GM21447 (cell line): ENCODE measurements at regions not wholly inside any gene's neighbourhood (a gene's known extent, or its start where the extent isn't known, plus 50 kb on each side); places are given as distances from the start of the nearest gene placed in this dataset.

Experiments
- ATAC-seq: cut with Tn5 transposase; IDR thresholded peaks from one replicate; pipeline ENCODE4 v1.9.1; 2021; ENCODE audit not compliant: unreplicated experiment

GRCh38 chr13:90776051-90776748 lies 571.3 kb upstream of the MIR17HG start:
- ATAC-seq, result no peak

GRCh38 chr13:90783273-90783672 lies 564.2 kb upstream of the MIR17HG start:
- ATAC-seq, result no peak

- ATAC-seq, result no peak
Measured at GRCh38 chr13:90787007-90787406, 560.5 kb upstream of the MIR17HG start.

- no peak for ATAC-seq
Measured at GRCh38 chr13:90792335-90792734, 555.2 kb upstream of the MIR17HG start.

GRCh38 chr13:90793261-90793820 lies 554.1 kb upstream of the MIR17HG start:
- ATAC-seq, result no peak

GRCh38 chr13:90796474-90796873 lies 551.0 kb upstream of the MIR17HG start:
- no peak for ATAC-seq

GRCh38 chr13:90797335-90797734 lies 550.2 kb upstream of the MIR17HG start:
- ATAC-seq, result no peak

GRCh38 chr13:90798381-90798780 lies 549.1 kb upstream of the MIR17HG start:
- no peak for ATAC-seq

GRCh38 chr13:90800082-90800746 lies 547.3 kb upstream of the MIR17HG start:
- no peak for ATAC-seq

GRCh38 chr13:90801621-90802020 lies 545.9 kb upstream of the MIR17HG start:
- ATAC-seq, result no peak

- ATAC-seq, result no peak
Measured at GRCh38 chr13:90803210-90803609, 544.3 kb upstream of the MIR17HG start.

GRCh38 chr13:90806016-90806615 lies 541.4 kb upstream of the MIR17HG start:
- no peak for ATAC-seq

GRCh38 chr13:90806892-90807291 lies 540.6 kb upstream of the MIR17HG start:
- ATAC-seq, result no peak

- ATAC-seq, result no peak
Measured at GRCh38 chr13:90808838-90809237, 538.6 kb upstream of the MIR17HG start.

- no peak for ATAC-seq
Measured at GRCh38 chr13:90824032-90824431, 523.5 kb upstream of the MIR17HG start.

GRCh38 chr13:90826688-90827087 lies 520.8 kb upstream of the MIR17HG start:
- no peak for ATAC-seq

- ATAC-seq, result no peak
Measured at GRCh38 chr13:90830782-90831181, 516.7 kb upstream of the MIR17HG start.

- no peak for ATAC-seq
Measured at GRCh38 chr13:90833951-90834350, 513.5 kb upstream of the MIR17HG start.

GRCh38 chr13:90834700-90835099 lies 512.8 kb upstream of the MIR17HG start:
- ATAC-seq, result no peak

GRCh38 chr13:90835826-90836225 lies 511.7 kb upstream of the MIR17HG start:
- ATAC-seq, result no peak

GRCh38 chr13:90838317-90838960 lies 509.0 kb upstream of the MIR17HG start:
- no peak for ATAC-seq
